ENCODE measurements at regions not wholly inside any gene's neighbourhood (a gene's known extent, or its start where the extent isn't known, plus 50 kb on each side); places are given as distances from the start of the nearest gene placed in this dataset.

DNA sequence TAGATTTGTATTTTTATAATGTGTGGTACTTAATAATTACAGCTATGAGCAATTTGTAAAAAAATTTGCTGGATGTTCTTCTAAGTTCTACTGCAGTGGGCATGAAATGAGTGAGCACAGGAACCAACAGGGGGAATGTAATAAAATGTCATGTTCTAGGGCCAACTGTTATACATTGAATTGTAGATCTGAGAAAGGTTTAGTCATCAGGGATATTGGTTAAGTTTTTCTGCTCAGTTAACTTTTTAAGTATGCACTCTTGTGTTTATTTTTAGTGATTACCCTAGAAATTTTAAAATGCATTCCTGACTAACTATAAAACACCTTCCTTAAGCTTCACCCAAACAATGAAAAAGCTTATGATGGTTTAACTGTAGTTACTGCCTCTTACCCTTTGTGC, 101.8 kb downstream of the CAND1 start:
- TF ChIP-seq, protein P1, sequence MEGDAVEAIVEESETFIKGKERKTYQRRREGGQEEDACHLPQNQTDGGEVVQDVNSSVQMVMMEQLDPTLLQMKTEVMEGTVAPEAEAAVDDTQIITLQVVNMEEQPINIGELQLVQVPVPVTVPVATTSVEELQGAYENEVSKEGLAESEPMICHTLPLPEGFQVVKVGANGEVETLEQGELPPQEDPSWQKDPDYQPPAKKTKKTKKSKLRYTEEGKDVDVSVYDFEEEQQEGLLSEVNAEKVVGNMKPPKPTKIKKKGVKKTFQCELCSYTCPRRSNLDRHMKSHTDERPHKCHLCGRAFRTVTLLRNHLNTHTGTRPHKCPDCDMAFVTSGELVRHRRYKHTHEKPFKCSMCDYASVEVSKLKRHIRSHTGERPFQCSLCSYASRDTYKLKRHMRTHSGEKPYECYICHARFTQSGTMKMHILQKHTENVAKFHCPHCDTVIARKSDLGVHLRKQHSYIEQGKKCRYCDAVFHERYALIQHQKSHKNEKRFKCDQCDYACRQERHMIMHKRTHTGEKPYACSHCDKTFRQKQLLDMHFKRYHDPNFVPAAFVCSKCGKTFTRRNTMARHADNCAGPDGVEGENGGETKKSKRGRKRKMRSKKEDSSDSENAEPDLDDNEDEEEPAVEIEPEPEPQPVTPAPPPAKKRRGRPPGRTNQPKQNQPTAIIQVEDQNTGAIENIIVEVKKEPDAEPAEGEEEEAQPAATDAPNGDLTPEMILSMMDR (conservative IDR thresholded peaks at IDR 0.05; ENCODE audit: low read length) = no peak
- peak; percentile 31 for DNase-seq (ENCODE audit: low read depth)
- H3K4me3 ChIP-seq (ENCODE audit: low read length) = no peak overlapping the region

DNA sequence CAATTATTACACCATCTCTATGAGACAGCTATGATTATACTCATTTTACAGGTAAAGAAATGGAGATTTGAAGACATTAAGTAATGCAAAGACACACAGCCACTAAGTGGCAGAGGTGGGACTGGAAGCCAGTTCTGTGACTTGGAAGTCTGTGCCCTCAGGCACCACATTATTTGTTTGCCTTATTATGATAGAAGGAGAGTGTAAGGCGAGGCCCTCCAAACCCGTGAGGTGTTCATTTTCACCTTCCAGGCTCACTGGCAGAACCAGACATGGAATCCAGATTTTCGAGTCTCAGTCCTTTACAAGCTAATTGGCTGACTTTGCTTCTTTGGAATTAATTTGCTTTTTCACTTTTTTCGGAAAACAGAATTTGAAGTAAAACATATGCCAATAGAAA, 107.9 kb downstream of the CAND1 start:
- no peak overlapping the region for H3K4me3 ChIP-seq (ENCODE audit: low read length)
- no peak for DNase-seq (ENCODE audit: low read depth)
- TF ChIP-seq, protein P1 (conservative IDR thresholded peaks at IDR 0.05; ENCODE audit: low read length) = no peak

DNA sequence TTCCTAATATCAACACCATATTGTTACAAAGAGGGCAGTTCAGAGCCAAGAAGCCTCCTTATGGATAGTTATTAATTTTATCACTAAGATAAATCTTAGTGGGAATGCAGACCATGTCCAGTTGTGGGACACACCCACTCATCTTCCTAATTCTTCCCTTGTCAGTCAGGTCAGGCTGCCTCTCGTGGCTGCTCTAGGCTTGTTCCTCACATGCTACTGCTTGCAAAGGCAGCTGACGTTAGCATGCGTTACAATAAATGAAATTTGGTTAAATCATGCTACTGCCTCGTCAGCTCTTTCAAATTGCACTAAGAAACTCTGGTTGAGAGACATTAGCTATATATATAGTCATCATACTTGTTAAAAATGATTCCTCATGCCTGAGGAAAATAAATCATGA, 108.4 kb downstream of the CAND1 start:
- DNase-seq (ENCODE audit: low read depth) = no peak

DNA sequence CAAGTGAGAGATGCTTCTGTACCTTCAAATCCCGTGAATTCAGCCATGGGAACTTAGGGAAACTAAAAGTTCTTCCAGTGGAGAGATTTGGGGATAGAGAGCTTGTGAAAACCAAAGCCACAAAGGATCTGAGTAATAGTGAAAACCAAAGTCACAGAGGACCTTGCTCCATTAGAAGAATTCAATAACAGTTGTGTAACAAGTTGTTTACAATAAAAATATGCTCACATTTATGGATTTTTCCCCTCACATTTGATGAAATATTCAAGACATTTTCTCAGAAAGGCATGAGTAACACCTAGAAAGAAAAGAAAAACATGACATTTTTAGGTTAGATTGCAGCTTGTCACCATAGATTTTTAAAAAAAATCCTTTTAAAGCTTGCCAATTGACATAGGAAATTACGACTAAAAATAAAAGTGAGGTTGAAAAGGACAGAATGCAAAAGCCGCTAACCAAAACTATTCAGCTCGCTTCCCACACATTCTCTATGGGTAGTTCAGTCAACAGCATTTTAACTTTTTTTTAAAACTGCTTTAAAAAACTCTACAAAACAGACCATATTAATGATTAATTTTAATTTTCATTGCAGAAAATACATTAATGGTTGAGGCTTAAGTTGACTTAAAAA, 113.2 kb downstream of the CAND1 start:
- H3K4me3 ChIP-seq (ENCODE audit: low read length) = no peak overlapping the region
- peak; percentile 82 for DNase-seq (ENCODE audit: low read depth)
- TF ChIP-seq, protein P1 (conservative IDR thresholded peaks at IDR 0.05; ENCODE audit: low read length) = no peak

More for the DNA sequence above, 108.4 kb downstream of the CAND1 start:
- H3K4me3 ChIP-seq (ENCODE audit: low read length) = no peak overlapping the region
- TF ChIP-seq, protein P1 (conservative IDR thresholded peaks at IDR 0.05; ENCODE audit: low read length) = no peak

DNA sequence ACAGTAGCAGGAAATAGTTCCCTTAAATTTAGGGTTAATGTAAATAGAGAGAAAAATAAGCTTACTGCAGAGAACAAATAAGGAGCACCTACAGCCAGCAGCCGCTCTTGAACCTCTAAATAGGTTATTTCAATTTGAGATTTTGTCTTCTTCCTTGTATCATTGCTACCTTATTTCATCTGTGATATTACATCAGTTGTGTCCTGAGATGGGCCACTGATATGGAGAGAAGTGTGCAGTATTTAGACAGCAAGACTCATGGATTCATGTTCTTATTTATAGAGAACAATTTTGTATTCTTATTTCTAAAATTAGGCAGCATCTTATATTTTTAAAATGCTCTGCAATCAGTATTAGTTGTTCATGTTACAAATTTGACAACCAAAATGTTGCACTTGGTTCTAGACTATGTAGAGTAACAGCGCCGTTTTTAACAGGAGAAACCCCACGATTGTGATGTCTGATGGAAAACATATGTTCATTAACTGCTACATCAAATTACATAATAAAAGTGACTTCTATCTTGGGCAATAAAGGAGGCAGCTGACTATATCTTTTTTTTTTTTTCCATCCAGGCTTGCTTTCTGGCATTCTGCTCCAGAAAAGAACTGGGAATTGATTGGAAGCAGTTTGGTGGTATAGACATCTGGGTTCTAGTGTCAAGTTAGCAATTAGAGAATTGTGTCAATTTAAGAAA, 117.9 kb downstream of the CAND1 start:
- no peak overlapping the region for H3K4me3 ChIP-seq (ENCODE audit: low read length)
- TF ChIP-seq, protein P1 (conservative IDR thresholded peaks at IDR 0.05; ENCODE audit: low read length) = no peak
- peak; percentile 44 for DNase-seq (ENCODE audit: low read depth)

DNA sequence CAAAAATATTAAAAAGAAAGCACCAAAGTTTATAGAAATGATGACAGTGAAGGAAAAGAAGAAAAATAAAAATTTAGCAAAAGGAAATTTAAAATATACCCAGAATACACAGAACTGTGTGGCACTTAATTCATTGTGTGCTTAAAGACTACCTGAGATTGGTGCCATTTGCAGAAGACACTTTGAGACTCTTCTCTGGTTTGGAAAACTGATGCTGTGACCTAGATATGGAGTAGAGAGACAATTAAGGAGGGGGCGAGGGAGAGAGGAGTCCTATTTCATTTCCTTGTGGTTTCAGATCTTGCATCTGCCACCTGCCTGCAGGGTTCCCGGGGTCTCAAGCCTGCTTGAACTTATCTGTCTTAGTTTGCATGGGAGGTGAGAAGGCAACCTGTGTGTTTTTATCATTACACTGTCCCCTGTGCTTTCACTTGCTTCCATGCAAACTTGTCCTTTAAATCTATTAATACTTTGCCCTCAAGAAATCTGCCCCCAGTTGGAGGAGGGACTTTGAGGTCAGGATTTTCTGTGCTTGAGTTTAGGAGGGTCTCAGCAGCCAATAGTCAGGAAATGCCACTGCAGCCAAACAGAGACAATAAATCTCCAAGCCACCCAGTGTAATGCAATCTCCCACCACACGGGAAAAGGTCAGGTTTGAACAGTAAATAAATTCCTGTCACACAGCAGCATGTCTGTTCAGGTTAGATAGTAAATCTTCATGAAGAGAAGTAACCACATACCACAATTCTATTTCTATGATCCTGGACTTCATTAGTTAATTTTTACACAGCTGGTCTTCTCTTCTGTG, 119.4 kb downstream of the CAND1 start:
- H3K4me3 ChIP-seq (ENCODE audit: low read length) = no peak overlapping the region
- DNase-seq (ENCODE audit: low read depth) = no peak
- TF ChIP-seq, protein P1 (conservative IDR thresholded peaks at IDR 0.05; ENCODE audit: low read length) = no peak; the same call in 1 of the 2 replicates

Data from AG10803 (cell line).